Pulmonary artery endothelial cell (primary cell): ENCODE measurements at regions not wholly inside any gene's neighbourhood (a gene's known extent, or its start where the extent isn't known, plus 50 kb on each side); places are given as distances from the start of the nearest gene placed in this dataset.
"Not testable (repeated sequence)": the region's sequence is repeated elsewhere in the genome, so short reads cannot be mapped to it uniquely, and the experiment has no call there.

Experiments
- DNase-seq: peaks from one replicate; pipeline ENCODE4 v3.0.0-alpha.2; 2011; ENCODE audit warnings: low read depth, low spot score

DNA sequence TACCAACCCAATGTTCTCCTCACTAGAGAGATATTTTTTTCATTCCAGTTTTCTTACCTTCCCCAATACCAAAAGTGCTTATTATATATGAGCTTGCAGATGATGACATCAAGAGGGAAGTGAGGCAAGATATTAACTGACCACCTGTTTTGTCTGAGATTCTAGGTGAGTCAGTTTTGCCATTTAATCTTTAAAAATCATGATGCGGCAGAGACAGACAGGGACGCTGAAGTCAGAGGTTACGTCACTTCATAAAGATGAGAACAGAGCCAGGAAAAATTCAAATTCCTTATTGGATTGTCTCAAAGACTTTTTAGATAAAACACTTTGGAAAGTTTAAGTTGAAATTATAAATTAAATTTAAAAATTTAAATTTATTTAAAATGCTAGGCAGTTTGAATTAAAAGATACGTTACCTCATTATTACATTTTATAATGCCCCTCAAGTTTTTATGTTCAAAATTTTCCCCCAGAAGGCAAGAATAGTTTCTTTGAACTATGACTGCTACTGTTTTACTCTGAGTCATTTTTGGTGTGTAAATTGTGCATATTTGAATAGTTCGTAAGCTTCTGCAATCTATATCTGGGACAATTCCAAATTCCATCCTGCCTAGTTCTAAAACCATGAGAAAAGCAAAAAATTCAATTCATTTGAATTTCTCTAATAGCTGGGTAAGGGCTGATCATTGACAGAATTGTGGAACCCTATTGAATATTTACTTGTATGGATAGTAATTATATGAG, 839.6 kb upstream of the GOT2 start:
- DNase-seq = no peak

GRCh38 chr16:59567496-59567895, 833.4 kb upstream of the GOT2 start:
- no peak for DNase-seq

DNA sequence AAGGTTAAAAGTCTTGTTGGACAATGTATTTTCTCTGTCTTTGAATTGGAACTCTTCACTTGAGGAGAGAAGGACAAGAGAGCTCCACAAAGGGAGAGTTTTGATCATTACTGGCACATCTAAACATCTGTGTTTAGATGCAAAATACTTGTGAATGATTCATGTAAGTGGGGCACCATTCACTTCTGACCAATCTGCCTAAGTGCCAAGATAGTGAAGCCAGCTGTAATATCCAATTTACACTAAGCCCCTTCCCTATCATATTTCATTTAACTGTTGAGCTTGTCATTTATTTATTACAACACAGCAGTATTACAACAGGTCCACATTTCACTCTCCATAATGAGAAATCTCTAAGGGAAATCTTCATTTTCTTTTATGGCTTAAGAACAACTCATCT, 832.3 kb upstream of the GOT2 start:
- DNase-seq = no peak

GRCh38 chr16:59558679-59559078, 824.6 kb upstream of the GOT2 start:
- DNase-seq = no peak

GRCh38 chr16:59552164-59552563, 818.0 kb upstream of the GOT2 start:
- DNase-seq = no peak

GRCh38 chr16:59545721-59546120, 811.6 kb upstream of the GOT2 start:
- no peak for DNase-seq

DNA sequence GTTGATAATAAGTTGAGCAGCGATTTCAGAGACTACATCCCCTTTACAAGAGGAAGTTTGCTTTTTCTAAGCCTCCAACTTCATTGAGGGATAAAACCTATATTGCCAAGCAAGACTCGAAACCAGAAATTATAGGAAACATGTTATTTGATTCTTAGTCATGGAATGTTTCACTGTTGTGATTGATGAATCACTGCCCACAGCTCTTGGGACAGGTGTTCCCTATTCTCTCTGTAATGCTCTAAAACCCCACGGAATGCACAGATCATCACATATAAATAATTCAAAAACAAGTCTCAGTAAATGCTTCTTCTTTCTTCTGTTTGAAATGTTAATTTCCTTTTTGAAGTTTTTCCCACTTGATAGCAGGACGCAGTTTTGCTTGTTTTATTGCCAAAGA, 809.5 kb upstream of the GOT2 start:
- no peak for DNase-seq

DNA sequence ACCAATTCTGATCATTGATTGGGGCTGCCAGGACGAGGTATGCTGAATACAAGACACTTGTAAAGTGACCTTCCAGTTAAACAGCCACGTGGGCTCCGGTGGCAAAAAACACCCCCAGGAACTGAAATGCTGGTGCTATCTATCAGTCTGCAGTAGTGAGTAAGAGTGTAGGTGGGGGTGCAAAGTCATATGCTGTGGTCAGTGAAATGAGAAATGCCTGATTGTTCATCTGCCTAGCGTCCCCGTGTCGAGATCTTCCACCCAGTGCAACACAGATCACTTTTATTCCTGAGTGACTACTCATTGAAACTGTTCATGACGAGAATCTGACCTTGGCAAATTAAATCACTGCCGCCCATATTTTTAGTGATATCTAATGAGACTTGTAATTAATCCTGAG, 806.5 kb upstream of the GOT2 start:
- DNase-seq = no peak

DNA sequence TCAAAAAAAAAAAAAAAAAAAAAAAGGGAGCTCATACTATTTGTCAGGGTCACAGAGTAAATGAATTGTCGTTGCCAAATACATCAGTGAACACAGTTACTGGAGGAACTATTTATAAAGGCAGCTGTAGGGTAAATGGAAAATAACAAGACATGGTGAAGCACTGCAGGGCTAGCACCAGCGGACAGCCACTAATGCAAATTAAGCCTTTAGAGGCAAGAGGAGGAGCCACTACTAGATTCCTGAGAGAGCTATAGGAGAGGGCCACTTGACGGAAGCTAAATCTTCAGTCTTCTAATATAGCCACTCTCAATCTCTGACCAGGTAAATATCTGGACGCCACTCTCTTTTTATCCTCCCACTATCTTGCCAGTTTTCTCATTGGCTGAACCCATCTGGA, 801.2 kb upstream of the GOT2 start:
- no peak for DNase-seq

- DNase-seq = no peak
These were observed 793.3 kb upstream of the GOT2 start for GRCh38 chr16:59527206-59527997.

GRCh38 chr16:59522826-59523225, 788.7 kb upstream of the GOT2 start:
- no peak for DNase-seq

DNA sequence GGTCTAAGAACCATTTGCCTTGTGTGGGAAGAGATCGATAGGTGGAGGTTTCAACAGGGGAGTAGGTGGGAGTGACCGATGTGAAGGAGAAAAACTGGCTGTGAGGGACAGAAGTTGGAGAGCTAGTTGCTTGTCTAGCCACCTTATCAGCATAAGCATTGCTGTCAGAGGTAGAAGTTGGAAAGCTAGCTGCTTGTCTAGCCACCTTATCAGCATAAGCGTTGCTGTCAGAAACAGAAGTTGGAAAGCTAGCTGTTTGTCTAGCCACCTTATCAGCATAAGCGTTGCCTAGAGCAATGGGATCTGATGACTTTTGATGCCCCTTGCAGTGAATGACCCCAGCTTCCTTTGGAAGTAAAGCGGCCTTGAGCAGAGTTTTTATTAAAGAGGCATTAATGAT, 784.6 kb upstream of the GOT2 start:
- DNase-seq = not testable (repeated sequence)

DNA sequence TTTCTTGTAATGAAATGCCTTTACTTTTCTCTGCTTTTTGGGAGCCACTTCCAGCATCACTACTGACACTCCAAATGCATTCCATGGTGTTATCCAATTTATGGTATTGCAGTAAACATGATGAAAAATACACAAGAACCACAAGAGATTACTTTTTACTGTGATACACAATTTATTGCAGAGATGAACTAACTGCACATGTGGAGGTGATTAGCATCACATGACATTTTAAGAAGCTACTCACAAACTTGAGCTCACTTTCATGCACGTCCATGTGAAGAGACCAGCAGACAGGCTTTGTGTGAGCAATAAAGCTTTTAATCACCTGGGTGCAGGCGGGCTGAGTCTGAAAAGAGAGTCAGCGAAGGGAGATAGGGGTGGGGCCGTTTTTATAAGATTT, 780.5 kb upstream of the GOT2 start:
- DNase-seq = no peak

DNA sequence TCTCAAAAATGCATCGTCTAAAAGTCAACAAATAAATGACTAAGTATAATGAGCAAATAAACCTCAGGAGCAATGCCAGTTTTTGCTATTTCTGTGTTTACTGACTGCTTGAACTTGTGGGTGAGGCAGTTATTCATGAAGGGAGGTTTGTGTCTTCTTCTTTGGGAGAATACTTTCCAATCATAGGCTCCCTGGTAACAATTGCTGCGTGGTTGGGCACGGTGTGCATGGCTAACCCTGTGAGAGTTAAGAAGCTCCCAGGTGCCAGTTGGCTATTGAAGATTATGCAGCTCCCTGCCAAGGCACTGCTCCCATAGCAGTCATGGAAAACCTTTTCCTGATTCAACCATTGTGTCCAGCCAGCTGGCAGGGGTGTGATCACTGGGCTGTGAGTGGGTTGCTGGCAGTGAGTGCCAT, 775.9 kb upstream of the GOT2 start:
- DNase-seq = no peak

DNA sequence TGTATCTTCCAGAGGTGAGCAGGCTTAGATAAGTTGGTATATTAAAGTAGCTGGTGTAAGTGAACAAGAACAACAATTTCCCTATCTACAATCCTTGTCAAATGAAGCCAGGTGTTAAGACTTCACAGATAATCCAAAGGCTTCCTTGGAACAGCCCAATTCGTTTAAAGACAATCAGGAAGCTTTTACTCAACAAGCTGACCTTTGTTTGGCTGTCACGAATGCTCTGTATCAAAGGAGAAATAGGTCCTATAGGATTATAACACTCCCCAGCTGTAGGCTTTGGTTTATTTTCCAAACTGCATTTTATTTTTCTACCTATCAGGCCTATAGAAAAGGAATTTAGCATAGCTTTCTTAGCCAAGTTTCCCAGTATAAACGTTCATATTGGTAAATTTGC, 766.5 kb upstream of the GOT2 start:
- no peak for DNase-seq

DNA sequence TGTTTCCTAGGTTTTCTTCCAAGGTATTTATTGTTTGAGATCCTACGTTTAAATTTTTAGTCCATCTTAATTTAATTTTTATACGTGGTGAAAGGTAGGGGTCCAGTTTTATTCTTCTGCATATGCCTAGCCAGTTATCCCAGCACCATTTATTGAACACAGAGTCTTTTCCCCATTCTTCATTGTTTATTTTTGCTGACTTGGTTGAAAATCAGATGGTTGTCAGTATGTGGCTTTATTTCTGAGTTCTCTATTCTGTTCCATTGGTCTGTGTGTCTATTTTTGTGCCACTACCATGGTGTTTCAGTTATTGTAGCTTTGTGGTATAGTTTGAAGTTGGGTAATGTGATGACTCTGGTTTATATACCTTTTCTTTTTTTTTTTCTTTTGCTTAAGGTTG, 753.0 kb upstream of the GOT2 start:
- DNase-seq = no peak

GRCh38 chr16:59484833-59485516, 750.9 kb upstream of the GOT2 start:
- DNase-seq = no peak

DNA sequence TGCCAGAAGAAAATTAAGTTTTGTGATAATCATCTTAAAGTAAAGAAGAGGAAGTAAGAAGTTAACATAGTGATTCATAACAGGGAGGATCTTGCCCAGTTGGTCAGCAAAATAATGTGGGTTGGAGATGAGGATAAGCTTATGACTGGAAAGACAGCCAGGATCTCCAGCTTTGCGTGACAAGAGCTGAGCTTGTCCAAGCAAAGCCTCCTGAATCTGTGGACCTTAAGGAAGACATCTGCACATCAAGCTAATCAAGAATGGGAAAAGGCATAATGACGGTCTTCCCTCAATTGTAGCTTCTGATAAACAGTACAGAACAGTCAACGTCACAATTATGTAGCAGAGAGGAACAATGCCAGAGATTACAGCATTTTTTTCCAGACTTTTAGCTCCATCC, 744.7 kb upstream of the GOT2 start:
- peak; percentile 41 for DNase-seq

- no peak for DNase-seq
These were observed 736.4 kb upstream of the GOT2 start for GRCh38 chr16:59470556-59470955.

GRCh38 chr16:59469266-59469665, 735.1 kb upstream of the GOT2 start:
- no peak for DNase-seq

DNA sequence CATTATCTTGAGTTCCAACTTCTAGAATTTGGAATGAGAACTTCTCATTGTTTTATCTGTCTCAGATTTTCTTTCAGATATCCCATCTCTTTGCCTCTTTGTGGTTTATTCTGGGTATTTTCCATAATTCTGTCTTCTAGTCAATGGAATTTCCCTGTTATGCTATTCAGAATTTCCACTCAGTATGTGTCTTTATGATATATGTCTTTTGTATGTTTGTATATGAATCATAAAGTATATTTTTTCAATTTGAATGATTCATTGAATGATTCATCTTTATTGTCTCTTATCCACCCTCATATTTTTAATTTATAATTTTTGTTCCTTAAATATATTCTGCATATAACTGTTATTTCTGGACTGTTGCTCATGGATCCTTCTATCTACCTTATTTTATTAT, 729.7 kb upstream of the GOT2 start:
- no peak for DNase-seq

DNA sequence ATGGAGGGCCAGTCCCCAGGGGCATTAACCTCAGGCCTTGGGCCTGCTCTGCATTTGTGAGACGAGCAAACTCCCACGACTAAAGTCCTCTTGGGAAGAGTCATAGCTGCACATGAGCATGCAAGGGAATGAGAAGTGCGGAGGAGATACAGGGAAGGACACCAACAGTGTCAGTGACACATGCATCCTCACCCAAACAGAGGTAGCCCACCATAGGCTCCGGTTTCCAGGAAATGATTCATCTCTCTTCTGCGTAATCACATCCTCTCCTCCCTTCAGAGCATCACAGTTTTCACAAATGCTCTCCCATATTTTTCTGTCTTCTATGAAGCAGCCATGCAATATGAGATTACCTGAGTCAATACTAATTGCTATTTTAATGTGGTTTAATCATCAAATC, 725.7 kb upstream of the GOT2 start:
- DNase-seq = no peak

DNA sequence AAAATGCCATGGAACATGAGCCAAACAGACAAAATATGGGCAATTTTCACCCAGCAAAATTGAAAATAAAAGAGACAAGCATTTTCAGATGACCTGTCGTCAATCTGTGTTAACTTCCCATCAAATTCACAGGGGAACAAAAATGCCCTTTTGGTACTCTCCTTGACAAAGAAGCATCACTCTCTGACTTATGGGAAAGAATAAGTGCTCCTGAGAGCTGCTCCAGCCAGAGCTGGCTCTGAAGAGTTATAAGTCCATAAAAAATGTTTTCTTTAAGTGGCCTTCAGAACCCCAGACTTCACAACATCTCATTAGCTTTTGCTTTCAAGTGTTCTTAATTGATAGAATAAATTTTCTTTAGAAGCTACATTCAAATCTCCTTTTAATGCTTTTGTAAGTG, 721.4 kb upstream of the GOT2 start:
- DNase-seq = no peak
